CD4-positive, alpha-beta memory T cell (primary cell): ENCODE measurements at regions not wholly inside any gene's neighbourhood (a gene's known extent, or its start where the extent isn't known, plus 50 kb on each side); places are given as distances from the start of the nearest gene placed in this dataset.
A peak's percentile ranks its signal among the peaks of the same experiment; 100 is the strongest.

Experiments used
- CTCF ChIA-PET: fragments of 350-600 bp; sonication (Branson Sonifier 250); formaldehyde crosslinking; loops from one replicate; lab custom pipeline; 2021; ENCODE audit warnings: inconsistent platforms; ENCODE audit not compliant: partially characterized antibody; lab: Charles Lee
- POLR2A ChIA-PET: fragments of 350-600 bp; sonication (Branson Sonifier 250); formaldehyde crosslinking; loops from one replicate; lab custom pipeline; 2021; ENCODE audit not compliant: partially characterized antibody; lab: Charles Lee
- DNase-seq, 5 donors: peaks; one replicate each; pipeline versions ENCODE4 v3.0.0 to v3.0.0-alpha.2; 2020 to 2022; ENCODE audit warnings: mixed read lengths in 1 of 5
- H3K27ac ChIP-seq: one replicate; pipeline ENCODE4 v1.7.0; 2013; ENCODE audit warnings: low read depth, low read length
- H3K27me3 ChIP-seq: 2 replicates; pipeline ENCODE4 v1.7.0; 2013; ENCODE audit warnings: mild to moderate bottlenecking, low read length, moderate library complexity; ENCODE audit not compliant: insufficient read depth
- H3K36me3 ChIP-seq: 2 replicates; pipeline ENCODE4 v1.7.0; 2013; ENCODE audit warnings: mild to moderate bottlenecking, low read length, moderate library complexity; ENCODE audit not compliant: insufficient read depth
- H3K4me1 ChIP-seq: 2 replicates; pipeline ENCODE4 v1.7.0; 2013; ENCODE audit warnings: mild to moderate bottlenecking, low read length, moderate library complexity; ENCODE audit not compliant: insufficient read depth
- H3K4me3 ChIP-seq, 2 donors: one replicate each; pipeline ENCODE4 v1.7.0; 2013; ENCODE audit warnings: low read length in 2 of 2, mild to moderate bottlenecking in 1 of 2
- H3K9me3 ChIP-seq, 2 donors: one replicate each; pipeline ENCODE4 v1.7.0; 2013; ENCODE audit warnings: low read length in 2 of 2, control low read depth in 1 of 2; ENCODE audit not compliant: control insufficient read depth in 1 of 2
- H3K27ac Mint-ChIP-seq, 7 donors: one replicate each; pipeline ENCODE4 v1.8.0; 2020 to 2021; ENCODE audit warnings: mixed read lengths in 7 of 7, mild to moderate bottlenecking in 6 of 7, inconsistent platforms in 3 of 7, moderate library complexity in 3 of 7
- H3K27me3 Mint-ChIP-seq, 2 donors: one replicate each; pipeline ENCODE4 v1.8.0; 2020 to 2021; ENCODE audit warnings: mixed read lengths in 2 of 2
- H3K36me3 Mint-ChIP-seq, 2 donors: one replicate each; pipeline ENCODE4 v1.8.0; 2020 to 2021; ENCODE audit warnings: mixed read lengths in 2 of 2, inconsistent platforms in 1 of 2, mild to moderate bottlenecking in 1 of 2
- H3K4me1 Mint-ChIP-seq, 4 donors: one replicate each; pipeline ENCODE4 v1.8.0; 2020 to 2021; ENCODE audit warnings: mixed read lengths in 4 of 4, mild to moderate bottlenecking in 1 of 4
- H3K4me3 Mint-ChIP-seq, 8 donors: one replicate each; pipeline ENCODE4 v1.8.0; 2020 to 2021; ENCODE audit warnings: mixed read lengths in 8 of 8, mild to moderate bottlenecking in 7 of 8, moderate library complexity in 6 of 8, inconsistent platforms in 3 of 8
- H3K9me3 Mint-ChIP-seq, 8 donors: one replicate each; pipeline ENCODE4 v1.8.0; 2020 to 2021; ENCODE audit warnings: mixed read lengths in 8 of 8, mild to moderate bottlenecking in 5 of 8, inconsistent platforms in 3 of 8, moderate library complexity in 1 of 8
- intact Hi-C: fragments of 100-400 bp; cut with micrococcal nuclease; formaldehyde crosslinking; loops from one replicate; pipeline ENCODE4 v1.15.1; 2023

- no peak overlapping the region for H3K27ac Mint-ChIP-seq
Measured at GRCh38 chr7:12157517-12157916, 53.6 kb upstream of the TMEM106B start.

GRCh38 chr7:12158334-12159060 lies 52.6 kb upstream of the TMEM106B start:
- intact Hi-C loops = no loop called here
- Mint-ChIP-seq H3K9me3 (peaks cover 0 to 3% (median 0%) of the 10 kb centered on the region in 8 donors), H3K4me1 (peaks cover 0 to 11% (median 6%) of the 10 kb centered on the region in 4 donors), H3K36me3 (no peaks in the 10 kb centered on the region), H3K27me3 (no peaks in the 10 kb centered on the region), H3K4me3 (no peak overlapping the region), H3K27ac (no peak overlapping the region)
- Histone ChIP-seq H3K27me3 (no peaks in the 10 kb centered on the region), H3K4me1 (no peaks in the 10 kb centered on the region), H3K4me3 (no peak overlapping the region), H3K36me3 (no peaks in the 10 kb centered on the region), H3K27ac (no peak overlapping the region), H3K9me3 (no peaks in the 10 kb centered on the region)
- POLR2A ChIA-PET = interaction anchor here (0.8 to 0.9 kb wide), 2 partner anchors 11 to 53 kb away, joined by 3 to 4 read pairs; partner anchors contain the start of gene TMEM106B
- CTCF ChIA-PET = no interaction called here
- no peak for DNase-seq

More at GRCh38 chr7:12157517-12157916, 53.6 kb upstream of the TMEM106B start:
- peak overlapping the region in 1 of 8 donors; percentile 58 for H3K4me3 Mint-ChIP-seq
- Histone ChIP-seq H3K27ac (no peak overlapping the region), H3K9me3 (no peaks in the 10 kb centered on the region), H3K4me3 (no peak overlapping the region), H3K27me3 (no peaks in the 10 kb centered on the region), H3K36me3 (no peaks in the 10 kb centered on the region), H3K4me1 (no peaks in the 10 kb centered on the region)
- no peak for DNase-seq
- peaks cover 0 to 11% (median 6%) of the 10 kb centered on the region in 4 donors for H3K4me1 Mint-ChIP-seq
- H3K9me3 Mint-ChIP-seq = no peaks in the 10 kb centered on the region
- intact Hi-C loops = no loop called here
- ChIA-PET CTCF (no interaction called here), POLR2A (no interaction called here)
- H3K27me3 Mint-ChIP-seq = peaks cover 0 to 1% of the 10 kb centered on the region in 2 donors
- H3K36me3 Mint-ChIP-seq = no peaks in the 10 kb centered on the region

DNA sequence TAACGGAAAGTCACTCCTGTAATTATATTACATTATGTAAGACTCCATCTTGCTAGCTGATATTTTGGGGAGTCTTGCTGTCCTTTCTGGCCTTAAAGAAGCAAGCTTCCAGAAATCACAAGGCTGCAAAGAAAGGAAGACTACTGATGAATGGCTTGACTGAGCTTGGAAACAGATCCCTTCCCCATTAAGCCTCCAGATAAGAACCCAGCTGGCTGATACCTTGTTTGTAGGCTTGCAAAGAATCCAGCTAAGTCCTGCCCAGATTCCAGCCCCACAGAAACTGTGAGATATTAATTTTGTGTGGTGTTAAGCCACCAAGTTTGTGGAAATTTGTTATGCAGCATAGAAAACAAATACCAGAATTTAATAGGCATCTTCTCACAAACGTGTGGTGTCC lies 49.9 kb upstream of the TMEM106B start:
- no peaks in the 10 kb centered on the region for H3K27me3 Mint-ChIP-seq
- CTCF ChIA-PET = interaction anchor here (1.4 to 1.9 kb wide), 2 partner anchors 9 to 56 kb away, joined by 4 to 5 read pairs; no protein-coding TSS in a partner anchor

More for the DNA sequence above, 49.9 kb upstream of the TMEM106B start:
- Mint-ChIP-seq H3K9me3 (peaks cover 0 to 19% (median 11%) of the 10 kb centered on the region in 8 donors), H3K27ac (no peak overlapping the region), H3K36me3 (peaks cover 0 to 4% of the 10 kb centered on the region in 2 donors), H3K4me1 (peaks cover 0 to 11% (median 6%) of the 10 kb centered on the region in 4 donors), H3K4me3 (no peak overlapping the region)
- Histone ChIP-seq H3K4me1 (no peaks in the 10 kb centered on the region), H3K27ac (no peak overlapping the region), H3K9me3 (no peaks in the 10 kb centered on the region), H3K27me3 (no peaks in the 10 kb centered on the region), H3K36me3 (no peaks in the 10 kb centered on the region), H3K4me3 (no peak overlapping the region)
- POLR2A ChIA-PET = interaction anchor here (1.5 kb wide), 1 partner anchor 9 kb away, joined by 6 read pairs; no protein-coding TSS in a partner anchor
- DNase-seq = no peak
- intact Hi-C loops = no loop called here
